MV-4-11 (cell line): ENCODE measurements at regions not wholly inside any gene's neighbourhood (a gene's known extent, or its start where the extent isn't known, plus 50 kb on each side); places are given as distances from the start of the nearest gene placed in this dataset.
A peak's percentile ranks its signal among the peaks of the same experiment; 100 is the strongest.

Source experiments
- DNase-seq: peaks from one replicate; lab custom pipeline; 2025; lab: John Stamatoyannopoulos, UW

- DNase-seq = no peak
Observed at GRCh38 chr1:68378296-68379084, 71.3 kb downstream of the RPE65 start.

- no peak for DNase-seq
Observed at GRCh38 chr1:68377098-68377497, 72.7 kb downstream of the RPE65 start.

- no peak for DNase-seq
Observed at GRCh38 chr1:68376441-68376840, 73.3 kb downstream of the RPE65 start.

GRCh38 chr1:68375919-68376318 lies 73.8 kb downstream of the RPE65 start:
- no peak for DNase-seq

GRCh38 chr1:68373173-68373572 lies 76.6 kb downstream of the RPE65 start:
- DNase-seq = no peak

- no peak for DNase-seq
Observed at GRCh38 chr1:68372487-68372886, 77.3 kb downstream of the RPE65 start.

GRCh38 chr1:68370101-68370915 lies 79.4 kb downstream of the RPE65 start:
- DNase-seq = no peak

GRCh38 chr1:68366572-68366971 lies 83.2 kb downstream of the RPE65 start:
- DNase-seq = no peak

- DNase-seq = no peak
Observed at GRCh38 chr1:68365709-68366382, 83.9 kb downstream of the RPE65 start.

- DNase-seq = no peak
Observed at GRCh38 chr1:68363339-68363738, 86.4 kb downstream of the RPE65 start.

- peak; percentile 17 for DNase-seq
Observed at GRCh38 chr1:68361346-68361910, 88.3 kb downstream of the RPE65 start.

- no peak for DNase-seq
Observed at GRCh38 chr1:68359045-68359444, 90.7 kb downstream of the RPE65 start.

GRCh38 chr1:68358439-68358838 lies 91.3 kb downstream of the RPE65 start:
- no peak for DNase-seq

- no peak for DNase-seq
Observed at GRCh38 chr1:68355614-68356013, 94.1 kb downstream of the RPE65 start.

GRCh38 chr1:68352202-68352601 lies 97.6 kb downstream of the RPE65 start:
- DNase-seq = no peak

GRCh38 chr1:68347415-68347814 lies 102.3 kb downstream of the RPE65 start:
- peak; percentile 94 for DNase-seq

- DNase-seq = peak; percentile 3
Observed at GRCh38 chr1:68346188-68346808, 103.5 kb downstream of the RPE65 start.

- no peak for DNase-seq
Observed at GRCh38 chr1:68344208-68344607, 105.5 kb downstream of the RPE65 start.

- DNase-seq = no peak
Observed at GRCh38 chr1:68340951-68341350, 108.6 kb upstream of the WLS start.

GRCh38 chr1:68339505-68339904 lies 107.2 kb upstream of the WLS start:
- peak; percentile 69 for DNase-seq

- peak; percentile 91 for DNase-seq
Observed at GRCh38 chr1:68338081-68338480, 105.8 kb upstream of the WLS start.

- no peak for DNase-seq
Observed at GRCh38 chr1:68332041-68332440, 99.7 kb upstream of the WLS start.
